KMS-11 (cell line): ENCODE measurements at regions not wholly inside any gene's neighbourhood (a gene's known extent, or its start where the extent isn't known, plus 50 kb on each side); places are given as distances from the start of the nearest gene placed in this dataset.

Source experiments
- H2AFZ ChIP-seq: fragments of 200-600 bp; sonication (generic); 2 replicates; pipeline ENCODE4 v1.6.1; 2016; ENCODE audit warnings: antibody characterized with exemption, mixed run types, low read depth
- H3K27ac ChIP-seq: fragments of 200-600 bp; sonication (generic); 2 replicates; pipeline ENCODE4 v1.6.1; 2016; ENCODE audit warnings: mild to moderate bottlenecking, mixed run types
- H3K27me3 ChIP-seq: fragments of 200-600 bp; sonication (generic); 2 replicates; pipeline ENCODE4 v1.6.1; 2017; ENCODE audit warnings: mild to moderate bottlenecking, low read depth, mixed run types, moderate library complexity; ENCODE audit not compliant: insufficient read depth
- H3K36me3 ChIP-seq: fragments of 200-600 bp; sonication (generic); 2 replicates; pipeline ENCODE4 v1.6.1; 2017; ENCODE audit warnings: mild to moderate bottlenecking, mixed run types; ENCODE audit not compliant: insufficient read depth
- H3K4me1 ChIP-seq: fragments of 200-600 bp; sonication (generic); 2 replicates; pipeline ENCODE4 v1.6.1; 2016; ENCODE audit warnings: mild to moderate bottlenecking, low read depth, mixed run types; ENCODE audit not compliant: poor library complexity, severe bottlenecking
- H3K4me2 ChIP-seq: fragments of 200-600 bp; sonication (generic); 2 replicates; pipeline ENCODE4 v1.7.0; 2016; ENCODE audit warnings: mild to moderate bottlenecking, mixed run types
- H3K4me3 ChIP-seq: fragments of 200-600 bp; sonication (generic); IDR thresholded peaks from 2 replicates; pipeline ENCODE4 v1.6.1; 2017; ENCODE audit warnings: low read depth, low read length, mixed read lengths; ENCODE audit not compliant: insufficient read depth
- H3K79me2 ChIP-seq: fragments of 200-600 bp; sonication (generic); 2 replicates; pipeline ENCODE4 v1.6.1; 2016; ENCODE audit warnings: low read depth, mixed run types; ENCODE audit not compliant: insufficient read depth
- H3K9ac ChIP-seq: fragments of 200-600 bp; sonication (generic); 2 replicates; pipeline ENCODE4 v1.6.1; 2016; ENCODE audit warnings: mild to moderate bottlenecking, mixed run types
- H4K20me1 ChIP-seq: fragments of 200-600 bp; sonication (generic); 2 replicates; pipeline ENCODE4 v1.6.1; 2016; ENCODE audit warnings: mild to moderate bottlenecking, mixed run types; ENCODE audit not compliant: insufficient read depth
- TF ChIP-seq, protein P1 (sequence below): fragments of 200-600 bp; sonication (generic); conservative IDR thresholded peaks from 2 replicates; pipeline ENCODE4 v1.6.1; 2017; ENCODE audit warnings: low read depth, mild to moderate bottlenecking, antibody characterized with exemption, low read length, moderate library complexity, mixed read lengths

DNA sequence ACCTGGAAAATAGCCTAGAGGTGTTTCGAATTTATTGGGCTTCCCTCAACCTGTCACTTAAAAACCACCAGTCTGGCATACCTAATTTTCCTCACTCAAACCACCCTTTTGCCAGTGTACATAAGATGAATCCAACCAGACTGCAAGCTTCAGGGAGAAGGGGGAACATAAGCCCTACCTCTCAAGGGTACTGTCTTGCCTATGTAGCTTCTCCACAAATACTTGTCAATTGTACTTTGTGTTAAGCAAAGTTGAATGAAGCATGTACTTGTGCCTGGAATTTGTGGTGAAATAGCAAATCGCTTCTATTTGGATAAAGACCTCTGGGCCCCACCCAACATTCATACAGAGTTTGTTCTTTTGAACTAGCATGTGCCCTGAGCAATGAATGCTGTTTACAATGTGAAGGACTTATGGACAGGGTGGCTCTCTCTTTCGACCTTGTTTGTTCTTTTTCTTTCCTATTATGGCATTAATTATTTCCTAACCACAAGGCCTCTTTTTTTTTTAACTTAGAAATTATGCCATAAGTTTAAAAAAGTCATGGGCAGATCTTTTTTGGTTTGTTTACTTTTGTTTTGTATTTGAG, 580.2 kb downstream of the EBF1 start:
- Histone ChIP-seq H3K36me3 (no peaks in the 10 kb centered on the region), H2AFZ (no peak overlapping the region), H4K20me1 (no peaks in the 10 kb centered on the region), H3K4me3 (no peak overlapping the region), H3K4me1 (no peaks in the 10 kb centered on the region), H3K4me2 (no peak overlapping the region), H3K27ac (no peak overlapping the region), H3K27me3 (no peaks in the 10 kb centered on the region), H3K79me2 (no peaks in the 10 kb centered on the region), H3K9ac (no peak overlapping the region)
- TF ChIP-seq, protein P1, sequence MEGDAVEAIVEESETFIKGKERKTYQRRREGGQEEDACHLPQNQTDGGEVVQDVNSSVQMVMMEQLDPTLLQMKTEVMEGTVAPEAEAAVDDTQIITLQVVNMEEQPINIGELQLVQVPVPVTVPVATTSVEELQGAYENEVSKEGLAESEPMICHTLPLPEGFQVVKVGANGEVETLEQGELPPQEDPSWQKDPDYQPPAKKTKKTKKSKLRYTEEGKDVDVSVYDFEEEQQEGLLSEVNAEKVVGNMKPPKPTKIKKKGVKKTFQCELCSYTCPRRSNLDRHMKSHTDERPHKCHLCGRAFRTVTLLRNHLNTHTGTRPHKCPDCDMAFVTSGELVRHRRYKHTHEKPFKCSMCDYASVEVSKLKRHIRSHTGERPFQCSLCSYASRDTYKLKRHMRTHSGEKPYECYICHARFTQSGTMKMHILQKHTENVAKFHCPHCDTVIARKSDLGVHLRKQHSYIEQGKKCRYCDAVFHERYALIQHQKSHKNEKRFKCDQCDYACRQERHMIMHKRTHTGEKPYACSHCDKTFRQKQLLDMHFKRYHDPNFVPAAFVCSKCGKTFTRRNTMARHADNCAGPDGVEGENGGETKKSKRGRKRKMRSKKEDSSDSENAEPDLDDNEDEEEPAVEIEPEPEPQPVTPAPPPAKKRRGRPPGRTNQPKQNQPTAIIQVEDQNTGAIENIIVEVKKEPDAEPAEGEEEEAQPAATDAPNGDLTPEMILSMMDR = no peak

DNA sequence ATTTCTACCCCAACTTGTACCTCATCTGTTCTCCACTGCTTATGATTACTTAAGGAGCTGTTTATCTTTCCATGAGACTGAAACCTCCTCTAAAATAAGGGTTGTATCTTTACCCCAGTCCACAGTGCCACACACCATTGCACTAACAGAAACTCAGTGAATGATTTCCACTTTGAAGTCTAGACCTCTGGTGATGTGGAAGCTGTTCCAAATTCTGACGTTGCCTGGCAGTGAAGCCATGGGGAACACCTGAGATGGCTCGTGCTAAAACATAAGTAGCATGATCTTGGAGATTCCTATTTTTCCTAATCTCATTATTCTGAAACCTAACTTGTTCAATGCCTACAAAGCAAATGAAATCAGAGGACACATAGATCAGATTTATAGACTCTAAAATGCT, 583.2 kb downstream of the EBF1 start:
- Histone ChIP-seq H3K27me3 (no peaks in the 10 kb centered on the region), H3K27ac (no peak overlapping the region), H3K4me1 (no peaks in the 10 kb centered on the region), H4K20me1 (no peaks in the 10 kb centered on the region), H2AFZ (no peak overlapping the region), H3K79me2 (no peaks in the 10 kb centered on the region), H3K9ac (no peak overlapping the region), H3K36me3 (no peaks in the 10 kb centered on the region), H3K4me2 (no peak overlapping the region), H3K4me3 (no peak overlapping the region)
- TF ChIP-seq, protein P1 = no peak

DNA sequence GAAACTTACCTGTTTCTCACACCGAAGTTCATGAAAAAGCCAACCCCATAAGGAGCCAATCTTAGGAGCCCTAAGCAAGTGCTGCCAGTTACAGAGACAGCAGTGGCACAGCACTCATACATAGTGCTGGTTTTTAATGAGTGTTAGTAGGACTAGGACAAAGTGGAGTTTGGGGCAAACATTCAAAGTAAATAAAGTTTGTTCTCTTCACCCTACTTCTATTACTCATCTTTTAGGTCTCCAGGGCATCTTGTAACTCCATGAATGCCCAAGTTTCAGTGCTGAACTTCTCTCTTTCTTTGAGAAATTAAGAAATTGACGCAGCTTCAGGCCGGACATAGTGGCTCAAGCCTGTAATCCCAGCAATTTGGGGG, 584.7 kb downstream of the EBF1 start:
- H3K9ac ChIP-seq = no peak overlapping the region
- no peak overlapping the region for H3K4me2 ChIP-seq
- no peaks in the 10 kb centered on the region for H3K79me2 ChIP-seq
- TF ChIP-seq, protein P1 = no peak
- no peaks in the 10 kb centered on the region for H4K20me1 ChIP-seq
- no peak overlapping the region for H2AFZ ChIP-seq
- no peak overlapping the region for H3K27ac ChIP-seq
- H3K36me3 ChIP-seq = no peaks in the 10 kb centered on the region
- no peaks in the 10 kb centered on the region for H3K27me3 ChIP-seq
- no peak overlapping the region for H3K4me3 ChIP-seq
- H3K4me1 ChIP-seq = no peaks in the 10 kb centered on the region

- Histone ChIP-seq H3K4me3 (no peak overlapping the region), H3K9ac (no peak overlapping the region), H3K79me2 (no peaks in the 10 kb centered on the region), H3K4me1 (no peaks in the 10 kb centered on the region), H3K36me3 (no peaks in the 10 kb centered on the region), H3K27ac (no peak overlapping the region), H4K20me1 (no peaks in the 10 kb centered on the region), H3K27me3 (no peaks in the 10 kb centered on the region), H3K4me2 (no peak overlapping the region), H2AFZ (no peak overlapping the region)
- TF ChIP-seq, protein P1 = no peak
Observed at GRCh38 chr5:158514319-158514985, 585.3 kb downstream of the EBF1 start.
